ENCODE measurements at regions not wholly inside any gene's neighbourhood (a gene's known extent, or its start where the extent isn't known, plus 50 kb on each side); places are given as distances from the start of the nearest gene placed in this dataset.
"Not testable (repeated sequence)": the region's sequence is repeated elsewhere in the genome, so short reads cannot be mapped to it uniquely, and the experiment has no call there.

GRCh38 chr19:20470345-20471135 lies 95.0 kb downstream of the ZNF737 start:
- H3F3A ChIP-seq (ENCODE audit: insufficient read depth, low read length): no peaks in the 10 kb centered on the region
- H3K9me2 ChIP-seq (ENCODE audit: low read depth, low read length): no peaks in the 10 kb centered on the region
- no peak overlapping the region for H3K9ac ChIP-seq (ENCODE audit: low read length)
- no peaks in the 10 kb centered on the region for H3K36me3 ChIP-seq (ENCODE audit: insufficient read depth, low read length)
- no peaks in the 10 kb centered on the region for H3K27me3 ChIP-seq (ENCODE audit: insufficient read depth, low read length)
- no peaks in the 10 kb centered on the region for H4K20me1 ChIP-seq (ENCODE audit: insufficient read depth, low read length)
- H3K4me2 ChIP-seq (ENCODE audit: low read length): no peak overlapping the region
- TF ChIP-seq EZH2 (IDR thresholded peaks at IDR 0.05; ENCODE audit: borderline replicate concordance, low read length): no peak
- no peak for TF ChIP-seq CTCF (IDR thresholded peaks at IDR 0.05; ENCODE audit: low read length)
- no peak overlapping the region for H3K27ac ChIP-seq (ENCODE audit: low read depth, low read length, poor library complexity, severe bottlenecking)
- no peaks in the 10 kb centered on the region for H3K9me3 ChIP-seq (ENCODE audit: low read length)
- no peaks in the 10 kb centered on the region for H3K79me2 ChIP-seq (ENCODE audit: insufficient read depth, low read length)
- H3K4me3 ChIP-seq (ENCODE audit: low read depth, low read length, poor library complexity, severe bottlenecking): no peak overlapping the region
- H3K4me1 ChIP-seq (ENCODE audit: insufficient read depth, low read length, severe bottlenecking): no peaks in the 10 kb centered on the region
- H2AFZ ChIP-seq (ENCODE audit: low read length): no peak overlapping the region

GRCh38 chr19:20466638-20466990 lies 99.0 kb downstream of the ZNF737 start:
- H3K4me3 ChIP-seq (ENCODE audit: low read depth, low read length, poor library complexity, severe bottlenecking); H3K9me3 ChIP-seq (ENCODE audit: low read length); H3K27ac ChIP-seq (ENCODE audit: low read depth, low read length, poor library complexity, severe bottlenecking); H3K27me3 ChIP-seq (ENCODE audit: insufficient read depth, low read length); H4K20me1 ChIP-seq (ENCODE audit: insufficient read depth, low read length); H3K36me3 ChIP-seq (ENCODE audit: insufficient read depth, low read length); H3K79me2 ChIP-seq (ENCODE audit: insufficient read depth, low read length); H2AFZ ChIP-seq (ENCODE audit: low read length); H3K4me2 ChIP-seq (ENCODE audit: low read length); H3K4me1 ChIP-seq (ENCODE audit: insufficient read depth, low read length, severe bottlenecking); H3K9me2 ChIP-seq (ENCODE audit: low read depth, low read length); H3F3A ChIP-seq (ENCODE audit: insufficient read depth, low read length); H3K9ac ChIP-seq (ENCODE audit: low read length): not testable (repeated sequence)

GRCh38 chr19:20465922-20466637 lies 99.5 kb downstream of the ZNF737 start:
- not testable (repeated sequence) for H2AFZ ChIP-seq (ENCODE audit: low read length); H3K27ac ChIP-seq (ENCODE audit: low read depth, low read length, poor library complexity, severe bottlenecking)

GRCh38 chr19:20453425-20453935 lies 112.1 kb downstream of the ZNF737 start:
- Histone ChIP-seq H3F3A (ENCODE audit: insufficient read depth, low read length) (no peaks in the 10 kb centered on the region), H4K20me1 (ENCODE audit: insufficient read depth, low read length) (no peaks in the 10 kb centered on the region), H3K4me2 (ENCODE audit: low read length) (no peak overlapping the region), H3K36me3 (ENCODE audit: insufficient read depth, low read length) (no peaks in the 10 kb centered on the region), H3K27me3 (ENCODE audit: insufficient read depth, low read length) (no peaks in the 10 kb centered on the region), H2AFZ (ENCODE audit: low read length) (no peak overlapping the region), H3K4me1 (ENCODE audit: insufficient read depth, low read length, severe bottlenecking) (no peaks in the 10 kb centered on the region), H3K9ac (ENCODE audit: low read length) (no peak overlapping the region), H3K4me3 (ENCODE audit: low read depth, low read length, poor library complexity, severe bottlenecking) (no peak overlapping the region), H3K9me2 (ENCODE audit: low read depth, low read length) (no peaks in the 10 kb centered on the region), H3K9me3 (ENCODE audit: low read length) (no peaks in the 10 kb centered on the region), H3K27ac (ENCODE audit: low read depth, low read length, poor library complexity, severe bottlenecking) (no peak overlapping the region), H3K79me2 (ENCODE audit: insufficient read depth, low read length) (no peaks in the 10 kb centered on the region)
- TF ChIP-seq EZH2 (IDR thresholded peaks at IDR 0.05; ENCODE audit: borderline replicate concordance, low read length) (no peak), CTCF (IDR thresholded peaks at IDR 0.05; ENCODE audit: low read length) (no peak)

More at GRCh38 chr19:20465922-20466637, 99.5 kb downstream of the ZNF737 start:
- H3K4me3 ChIP-seq (ENCODE audit: low read depth, low read length, poor library complexity, severe bottlenecking); H3K4me1 ChIP-seq (ENCODE audit: insufficient read depth, low read length, severe bottlenecking); H3K4me2 ChIP-seq (ENCODE audit: low read length); H3K36me3 ChIP-seq (ENCODE audit: insufficient read depth, low read length); H3K27me3 ChIP-seq (ENCODE audit: insufficient read depth, low read length); H3K9me3 ChIP-seq (ENCODE audit: low read length); H3K9ac ChIP-seq (ENCODE audit: low read length); H3F3A ChIP-seq (ENCODE audit: insufficient read depth, low read length); H4K20me1 ChIP-seq (ENCODE audit: insufficient read depth, low read length); H3K9me2 ChIP-seq (ENCODE audit: low read depth, low read length); H3K79me2 ChIP-seq (ENCODE audit: insufficient read depth, low read length): not testable (repeated sequence)
